Lower leg skin (tissue), 3 donors: ENCODE measurements at regions not wholly inside any gene's neighbourhood (a gene's known extent, or its start where the extent isn't known, plus 50 kb on each side); places are given as distances from the start of the nearest gene placed in this dataset.
A peak's percentile ranks its signal among the peaks of the same experiment; 100 is the strongest.
"Not testable (repeated sequence)": the region's sequence is repeated elsewhere in the genome, so short reads cannot be mapped to it uniquely, and the experiment has no call there.

Experiments used
- DNase-seq, 2 donors: peaks; one replicate each; pipeline ENCODE4 v3.0.0-alpha.2; 2019; ENCODE audit warnings: low spot score in 2 of 2
- H3K4me3 ChIP-seq: fragments of 200-600 bp; sonication (generic); 2 replicates; pipeline ENCODE4 v1.5.1; 2017; ENCODE audit warnings: mild to moderate bottlenecking, low read depth; ENCODE audit not compliant: poor library complexity, severe bottlenecking
- WGBS, 2 donors: methylation state at CpG; one replicate each; pipeline ENCODE4 v1.1.5; 2018; 5-methylcytosine and 5-hydroxymethylcytosine counted together
- intact Hi-C: fragments of 100-400 bp; cut with DNase I; formaldehyde crosslinking; loops from one replicate; pipeline ENCODE4 v1.15.0; 2023; ENCODE audit warnings: low total_unique reads

DNA sequence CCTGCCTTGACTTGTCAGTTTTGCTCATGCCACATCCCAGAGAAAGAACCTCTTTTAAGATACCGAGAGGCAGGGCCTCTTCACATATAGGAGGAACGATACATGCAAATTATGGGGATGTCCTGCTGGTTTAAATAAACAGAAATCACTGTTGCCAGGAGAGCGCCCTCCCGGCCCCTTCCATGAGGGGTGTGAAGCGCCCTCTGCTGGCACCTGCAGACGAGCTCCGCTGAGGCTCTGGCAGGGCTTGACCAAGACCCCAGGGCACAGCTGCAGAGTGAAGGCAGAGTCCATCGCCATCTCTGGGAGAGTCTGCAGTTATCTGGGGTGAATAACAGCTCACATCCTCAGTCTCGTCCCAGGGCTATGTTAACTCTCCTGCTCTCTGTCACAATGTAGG lies 468.8 kb downstream of the RPIA start:
- H3K4me3 ChIP-seq, DNase-seq, intact Hi-C loops: not testable (repeated sequence)
- 30% methylated on average over 2 of the region's 9 CpGs; no CpG with 5 or more reads in 1 of the 2 donors for WGBS, 2 donors

DNA sequence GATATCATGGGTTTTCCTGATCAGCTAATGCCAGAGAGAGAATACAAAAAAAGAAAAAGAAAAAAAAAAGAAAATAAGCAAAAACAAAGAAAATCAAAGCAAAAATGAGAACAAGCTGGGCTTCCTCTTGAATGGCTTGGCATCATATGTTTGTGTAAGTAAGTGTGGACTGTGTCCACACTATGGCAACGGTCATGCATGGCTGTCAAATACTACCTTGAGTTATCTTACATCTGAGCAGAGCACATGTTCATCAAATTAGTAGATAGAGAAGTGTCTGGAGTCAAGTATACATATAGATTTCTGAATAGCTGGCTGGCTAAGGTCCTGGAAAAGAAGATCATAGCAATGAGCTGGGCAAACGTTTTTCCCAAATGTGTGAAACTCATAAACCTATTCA lies 470.2 kb downstream of the RPIA start:
- 32 to 53% methylated on average over 2 of the region's 2 CpGs for WGBS, 2 donors
- intact Hi-C loops, H3K4me3 ChIP-seq: not testable (repeated sequence)

DNA sequence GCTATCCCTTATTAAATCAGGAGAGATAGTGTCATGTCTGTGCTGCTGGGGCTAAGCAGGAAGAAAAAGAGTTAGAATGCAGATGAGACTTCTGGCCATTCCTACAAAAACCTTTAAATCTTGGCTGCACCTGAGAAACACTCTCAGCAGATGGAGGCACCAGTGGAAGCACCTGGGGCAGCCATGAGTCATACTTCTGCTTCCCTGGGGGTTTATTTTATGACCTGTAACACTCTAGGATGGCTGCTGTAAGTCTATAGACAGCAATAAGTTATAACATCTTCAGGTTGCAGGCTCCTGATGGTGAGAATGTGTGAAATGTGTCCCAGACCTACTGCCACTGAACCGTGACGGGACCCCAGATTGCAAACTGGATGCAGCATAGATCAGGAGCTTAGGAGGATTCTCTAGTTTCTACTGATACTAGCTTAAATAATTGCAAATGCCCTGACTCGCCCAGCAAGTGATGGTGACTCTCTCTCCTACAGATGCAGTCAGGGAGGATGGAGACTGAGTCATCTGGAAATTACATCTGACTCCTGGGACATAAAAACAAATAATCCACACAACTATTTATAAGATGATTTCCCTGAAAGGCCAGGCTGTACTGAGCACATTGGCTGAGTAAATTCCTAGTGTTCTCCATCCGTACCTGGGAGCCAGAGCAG lies 479.2 kb downstream of the RPIA start:
- DNase-seq, H3K4me3 ChIP-seq, intact Hi-C loops: not testable (repeated sequence)
- WGBS, 2 donors = 37 to 38% methylated on average over 1 to 2 of the region's 4 CpGs

More for the DNA sequence above, 470.2 kb downstream of the RPIA start:
- not testable (repeated sequence) for DNase-seq

DNA sequence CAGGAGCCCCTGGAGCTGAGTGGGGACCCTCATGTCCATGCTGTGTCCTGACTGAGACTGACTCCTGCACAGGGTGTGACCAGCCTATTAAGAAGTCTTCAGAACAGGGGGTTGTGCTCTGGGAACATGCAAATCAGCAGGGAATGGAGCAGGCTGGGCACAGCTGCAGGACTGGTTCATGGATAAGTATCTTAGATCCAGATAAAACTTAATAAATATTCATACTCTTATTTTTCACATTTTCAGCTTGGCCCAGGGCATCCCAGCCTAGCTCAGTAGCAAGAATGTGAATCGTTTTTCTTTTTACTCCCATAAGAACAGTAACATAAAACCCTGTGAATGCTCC lies 479.7 kb downstream of the RPIA start:
- DNase-seq, H3K4me3 ChIP-seq, intact Hi-C loops: not testable (repeated sequence)
- WGBS, 2 donors = 26 to 46% methylated on average over 1 of the region's 1 CpG

DNA sequence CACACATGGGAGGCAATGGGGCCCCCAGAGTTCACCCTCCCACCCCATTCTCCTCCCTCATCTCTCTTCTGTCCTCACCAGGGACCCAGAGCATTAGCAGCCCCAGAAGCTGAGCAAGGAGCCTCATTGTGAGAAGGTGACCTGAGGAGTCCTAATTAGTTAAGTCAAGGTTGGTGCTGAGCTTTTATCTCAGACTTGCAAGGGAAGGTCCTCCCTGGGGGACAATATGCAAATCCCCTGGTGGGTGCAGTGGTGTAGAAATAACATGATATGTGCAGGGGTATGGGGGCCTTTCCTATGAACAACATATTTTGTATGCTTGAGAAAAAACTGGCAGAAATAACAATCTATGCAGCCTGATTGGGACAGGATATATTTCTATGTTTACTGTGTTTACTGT lies 485.5 kb downstream of the RPIA start:
- intact Hi-C loops, H3K4me3 ChIP-seq, DNase-seq: not testable (repeated sequence)

DNA sequence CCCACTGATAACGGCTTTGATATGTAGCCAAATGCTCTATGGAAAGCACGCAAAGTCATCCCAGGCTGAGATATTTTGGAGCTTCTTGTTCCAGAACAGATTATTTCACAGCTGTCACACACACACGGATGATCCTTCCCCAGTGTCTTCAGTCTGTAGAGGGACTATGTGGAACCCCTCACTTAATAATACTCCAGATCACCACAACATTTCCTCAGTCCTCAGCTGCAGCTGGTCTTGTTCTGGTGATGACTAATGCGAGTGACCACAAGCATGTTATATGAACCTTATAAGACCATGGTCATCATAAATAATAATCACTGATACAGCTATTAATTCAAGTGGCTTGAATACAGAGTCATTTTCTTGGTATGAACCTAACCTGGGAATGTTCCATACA lies 490.7 kb downstream of the RPIA start:
- DNase-seq = peak in 1 of 2 donors; percentile 29
- intact Hi-C loops, H3K4me3 ChIP-seq: not testable (repeated sequence)
- WGBS, 2 donors = 63 to 92% methylated on average over 2 to 4 of the region's 4 CpGs

DNA sequence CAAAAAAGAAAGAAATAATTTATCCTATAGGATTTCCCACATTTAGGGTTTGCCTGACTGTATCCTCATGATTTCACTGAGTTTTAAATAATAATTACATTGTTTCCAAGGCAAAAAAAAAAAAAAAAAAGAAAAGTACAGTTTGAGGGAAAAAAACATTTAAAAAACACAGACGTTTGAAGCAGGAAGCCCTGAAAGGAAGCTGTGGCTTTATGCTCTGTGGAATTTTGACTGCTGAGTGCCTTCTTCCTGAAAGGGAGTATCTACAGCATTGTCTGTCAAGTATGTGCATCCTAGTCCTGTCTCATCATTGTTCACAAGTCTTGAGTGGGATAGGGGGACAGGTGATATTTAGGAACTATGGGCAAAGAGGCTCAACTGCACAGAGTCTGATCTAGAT lies 493.3 kb downstream of the RPIA start:
- intact Hi-C loops, H3K4me3 ChIP-seq, DNase-seq: not testable (repeated sequence)
- WGBS, 2 donors = 0 to 6% methylated on average over 1 of the region's 1 CpG

DNA sequence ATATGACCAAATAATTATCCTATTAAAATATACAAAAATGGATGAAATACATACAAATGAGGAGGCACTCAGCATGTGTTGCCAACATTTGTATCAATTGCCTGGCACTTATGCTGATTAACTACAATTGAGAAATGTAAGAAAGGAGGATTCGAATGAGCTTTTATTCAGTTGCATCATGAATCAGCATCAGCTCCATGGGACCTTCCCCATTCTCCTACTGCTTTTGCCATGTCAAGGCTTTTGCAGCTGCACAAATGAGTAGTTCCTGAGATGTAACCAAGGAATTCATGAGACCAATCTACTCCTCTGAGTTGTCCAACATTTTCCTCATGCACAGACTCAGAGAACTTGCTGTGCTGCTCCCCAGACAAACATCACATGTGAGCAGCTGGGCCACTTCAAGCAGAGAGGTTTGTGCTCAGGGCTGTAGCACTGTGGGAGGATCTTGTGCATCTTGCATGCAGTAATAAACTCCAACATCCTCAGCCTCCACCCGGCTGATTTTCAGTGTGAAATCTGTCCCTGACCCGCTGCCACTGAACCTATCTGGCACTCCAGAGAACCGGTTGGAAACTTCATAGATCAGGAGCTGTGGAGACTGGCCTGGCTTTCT lies 504.3 kb downstream of the RPIA start:
- H3K4me3 ChIP-seq, intact Hi-C loops, DNase-seq: not testable (repeated sequence)
- 75 to 76% methylated on average over 3 of the region's 4 CpGs for WGBS, 2 donors

DNA sequence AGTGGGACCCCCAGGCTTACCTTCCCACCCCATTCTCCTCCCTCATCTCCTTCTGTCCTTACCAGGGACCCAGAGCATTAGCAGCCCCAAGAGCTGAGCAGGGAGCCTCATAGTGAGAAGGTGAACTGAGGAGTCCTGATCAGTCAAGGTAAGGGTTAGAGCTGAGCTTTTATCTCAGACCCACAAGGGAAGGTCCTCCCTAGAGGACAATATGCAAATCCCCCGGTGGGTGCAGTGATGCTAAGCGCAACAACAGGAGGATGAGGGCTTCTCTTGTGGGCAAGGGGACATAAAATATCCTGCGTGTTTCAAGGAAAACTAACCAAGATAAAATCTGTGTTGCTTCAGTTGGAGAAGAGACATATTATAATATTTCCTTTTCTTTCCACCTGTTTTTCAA lies 505.2 kb downstream of the RPIA start:
- WGBS, 2 donors = no CpG with 5 or more reads among the region's 3 CpGs
- DNase-seq, intact Hi-C loops, H3K4me3 ChIP-seq: not testable (repeated sequence)

DNA sequence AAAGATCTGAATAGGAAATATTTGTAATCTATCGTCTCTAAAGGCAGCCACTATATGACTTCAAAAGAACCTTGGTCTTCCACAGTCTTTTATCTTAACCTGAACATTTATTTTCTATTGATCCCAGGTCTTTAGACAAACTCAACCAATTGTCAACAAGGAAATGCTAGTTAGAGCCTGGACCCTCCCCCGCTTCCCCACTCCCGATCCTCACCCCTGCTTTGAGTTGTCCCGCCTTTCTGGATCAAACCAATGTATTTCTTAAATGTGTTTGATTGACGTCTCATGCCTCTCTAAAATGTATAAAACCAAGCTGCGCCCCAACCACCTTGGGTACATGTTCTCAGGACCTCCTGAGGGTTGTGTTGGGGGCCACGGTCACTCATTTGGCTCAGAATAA lies 506.6 kb downstream of the RPIA start:
- WGBS, 2 donors = 85 to 89% methylated on average over 7 of the region's 7 CpGs
- intact Hi-C loops, DNase-seq: not testable (repeated sequence)

DNA sequence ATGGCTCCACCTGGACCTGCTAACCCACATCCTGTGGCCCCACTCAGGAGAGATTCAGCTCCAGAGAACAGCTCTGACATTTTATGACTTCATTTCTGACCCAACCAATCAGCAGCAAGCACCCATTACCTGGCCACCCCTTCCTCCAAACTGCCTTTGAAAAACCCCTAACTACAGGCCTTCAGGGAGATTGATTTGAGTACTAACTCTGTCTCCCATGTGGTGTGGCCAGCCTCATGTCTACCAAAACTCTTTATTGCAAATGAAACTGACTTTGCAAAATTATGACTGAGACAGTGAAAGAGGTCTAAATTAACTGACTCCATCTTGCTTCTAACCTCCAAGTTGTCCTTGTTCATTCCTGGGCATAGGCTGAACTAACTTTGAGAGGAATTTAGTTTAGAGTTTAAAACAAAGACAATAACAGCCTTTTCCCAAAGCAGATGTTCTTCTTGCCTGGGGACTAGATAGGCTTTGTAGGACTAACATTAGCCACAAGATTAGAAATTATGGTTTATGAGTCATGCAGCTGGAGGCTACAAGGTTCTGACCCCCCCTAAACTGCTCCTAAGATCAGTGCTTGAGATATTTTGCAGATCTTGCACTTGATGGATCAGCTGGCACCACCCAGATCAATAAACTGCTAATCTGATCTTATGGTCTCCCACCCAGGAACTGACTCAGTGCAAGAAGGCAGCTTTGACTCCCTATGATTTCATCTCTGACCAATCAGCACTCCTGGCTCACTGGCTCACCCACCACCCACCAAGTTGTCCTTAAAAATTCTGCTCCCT lies 508.2 kb downstream of the RPIA start:
- DNase-seq, H3K4me3 ChIP-seq, intact Hi-C loops: not testable (repeated sequence)

More for the DNA sequence above, 506.6 kb downstream of the RPIA start:
- not testable (repeated sequence) for H3K4me3 ChIP-seq

DNA sequence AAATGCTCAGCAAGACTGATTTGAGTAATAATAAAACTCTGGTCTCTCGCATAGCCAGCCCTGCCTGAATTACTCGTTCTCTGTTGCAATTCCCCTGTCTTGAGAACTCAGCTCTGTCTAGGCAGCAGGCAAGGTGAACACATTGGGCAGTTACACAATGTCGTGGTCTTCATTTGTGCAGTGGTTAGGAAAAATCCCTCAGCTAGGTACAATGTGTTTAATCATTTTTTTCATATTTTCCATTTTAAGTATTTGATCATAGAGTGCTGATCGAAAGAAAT lies 508.7 kb downstream of the RPIA start:
- intact Hi-C loops, DNase-seq, H3K4me3 ChIP-seq: not testable (repeated sequence)
- WGBS, 2 donors = 71 to 74% methylated on average over 4 of the region's 4 CpGs

DNA sequence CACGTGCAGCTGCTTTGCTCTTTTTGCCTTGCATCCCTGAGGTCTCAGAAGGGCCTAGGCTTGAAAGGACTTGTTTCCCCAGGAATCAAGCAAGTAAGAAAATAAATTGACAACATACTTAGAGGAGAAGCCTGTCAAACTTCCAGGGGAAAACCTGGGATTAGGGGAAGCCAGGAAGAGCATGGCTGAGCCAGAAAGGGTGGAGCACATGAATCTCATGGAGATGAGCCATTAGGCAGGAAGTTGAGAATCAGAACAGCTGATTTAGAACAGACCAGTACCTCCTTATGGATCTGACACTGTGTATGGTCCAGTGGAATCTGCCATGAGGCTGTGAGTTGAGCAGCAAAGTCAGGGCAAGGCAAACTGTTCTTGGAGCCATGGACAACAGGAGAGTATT lies 511.0 kb downstream of the RPIA start:
- intact Hi-C loops, DNase-seq, H3K4me3 ChIP-seq: not testable (repeated sequence)
- 0 to 15% methylated on average over 1 of the region's 1 CpG for WGBS, 2 donors

DNA sequence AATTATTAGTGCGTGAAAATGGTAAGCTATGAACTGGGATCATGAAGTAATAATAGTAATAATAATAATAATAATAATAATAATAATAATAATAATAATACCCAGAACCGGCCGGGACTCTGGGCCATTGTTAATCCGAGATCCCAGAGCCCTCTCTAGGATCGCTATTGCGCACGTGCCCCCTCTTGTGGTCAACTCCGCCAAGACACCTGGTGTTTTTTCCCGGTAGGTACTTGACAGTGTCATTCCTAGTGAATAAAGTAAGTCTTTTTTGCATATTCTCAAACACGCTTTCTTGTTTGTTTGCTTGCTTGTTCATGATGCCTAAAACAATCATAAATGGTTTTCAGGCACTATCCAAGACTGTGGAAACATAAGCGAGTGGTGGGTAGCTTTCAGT lies 513.7 kb downstream of the RPIA start:
- DNase-seq = peak in 1 of 2 donors; percentile 33
- H3K4me3 ChIP-seq, intact Hi-C loops: not testable (repeated sequence)
- 36 to 47% methylated on average over 10 to 11 of the region's 11 CpGs for WGBS, 2 donors

DNA sequence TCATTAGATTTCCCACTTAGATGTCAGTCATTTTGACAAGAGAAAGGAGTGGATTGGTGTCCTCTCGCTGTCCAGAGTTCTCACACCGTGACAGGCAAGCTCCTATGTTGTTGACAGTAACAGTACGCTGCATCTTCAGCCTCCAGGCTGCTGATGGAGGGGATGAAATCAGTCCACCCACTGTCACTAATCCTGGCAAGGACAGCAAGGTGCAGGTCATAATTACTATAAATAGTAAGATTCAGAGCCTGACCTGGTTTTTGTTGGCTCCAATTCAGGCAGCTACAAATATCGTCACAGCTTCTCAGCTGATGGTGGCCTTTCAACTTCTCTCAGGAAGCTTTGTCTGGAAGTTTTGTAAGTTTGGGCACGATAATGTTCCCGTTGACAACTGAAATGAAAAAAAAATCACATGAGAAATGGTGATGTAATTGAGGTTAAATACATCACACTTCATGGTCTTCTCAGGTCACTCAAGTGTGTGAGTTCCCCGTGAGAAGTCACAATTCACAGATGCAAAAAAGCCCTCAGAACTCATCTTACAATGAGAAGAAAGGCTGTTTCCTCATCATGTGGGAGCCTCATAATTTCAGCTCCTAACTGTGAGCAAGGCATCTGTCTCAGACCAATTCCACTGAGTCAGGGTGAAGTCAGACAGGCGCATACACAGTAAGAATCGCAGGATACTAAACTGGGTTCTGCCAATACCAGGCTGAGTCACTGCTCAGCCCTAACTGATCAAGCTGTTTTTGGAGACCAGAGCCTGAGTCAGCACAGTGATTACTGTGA lies 516.9 kb downstream of the RPIA start:
- DNase-seq = peak in 1 of 2 donors; percentile 33
- H3K4me3 ChIP-seq, intact Hi-C loops: not testable (repeated sequence)
- WGBS, 2 donors = 51 to 52% methylated on average over 7 to 9 of the region's 9 CpGs
